PC-3 (cell line): ENCODE measurements at regions not wholly inside any gene's neighbourhood (a gene's known extent, or its start where the extent isn't known, plus 50 kb on each side); places are given as distances from the start of the nearest gene placed in this dataset.

Experiments used
- CTCF ChIP-seq: fragments of 300-600 bp; sonication (generic); conservative IDR thresholded peaks from 2 replicates; pipeline ENCODE4 v1.5.1; 2017; ENCODE audit warnings: antibody characterized with exemption, low read depth, mild to moderate bottlenecking, low read length
- EZH2 ChIP-seq: fragments of 300-600 bp; sonication (generic); IDR thresholded peaks from one replicate; pipeline ENCODE4 v1.6.1; 2017; ENCODE audit warnings: antibody characterized with exemption, mild to moderate bottlenecking, low read length; ENCODE audit not compliant: unreplicated experiment

GRCh38 chr2:39488450-39488849 is 51.4 kb upstream of the MAP4K3 start:
- TF ChIP-seq CTCF: no peak
- no peak for TF ChIP-seq EZH2
